GM23338 (cell line): ENCODE measurements at regions not wholly inside any gene's neighbourhood (a gene's known extent, or its start where the extent isn't known, plus 50 kb on each side); places are given as distances from the start of the nearest gene placed in this dataset.

ENCODE experiments used
- ATAC-seq: fragments of 200-7000 bp; cut with Tn5 transposase; 3 replicates; pipeline ENCODE4 v1.9.1; 2020
- DNase-seq: peaks from one replicate; pipeline ENCODE4 v3.0.0-alpha.2; 2015; ENCODE audit warnings: low spot score
- H2AFZ ChIP-seq: fragments of 200-600 bp; sonication (generic); 2 replicates; pipeline ENCODE4 v1.8.0; 2016; ENCODE audit warnings: antibody characterized with exemption, mild to moderate bottlenecking, moderate library complexity
- H3F3A ChIP-seq: fragments of 200-600 bp; sonication (generic); replicated peaks from 2 replicates; pipeline ENCODE4 v1.8.0; 2017; ENCODE audit warnings: antibody characterized with exemption, mixed run types, low read depth
- H3K27ac ChIP-seq: fragments of 200-600 bp; sonication (generic); 2 replicates; pipeline ENCODE4 v1.6.1; 2016; ENCODE audit warnings: low read depth
- H3K27me3 ChIP-seq: fragments of 200-600 bp; sonication (generic); 2 replicates; pipeline ENCODE4 v1.8.0; 2016; ENCODE audit warnings: mild to moderate bottlenecking, mixed run types, moderate library complexity; ENCODE audit not compliant: insufficient read depth
- H3K36me3 ChIP-seq: fragments of 200-600 bp; sonication (generic); 2 replicates; pipeline ENCODE4 v1.8.0; 2016; ENCODE audit warnings: mild to moderate bottlenecking; ENCODE audit not compliant: insufficient read depth
- H3K4me1 ChIP-seq: fragments of 200-600 bp; sonication (generic); 2 replicates; pipeline ENCODE4 v1.8.0; 2016; ENCODE audit warnings: mild to moderate bottlenecking, moderate library complexity; ENCODE audit not compliant: insufficient read depth
- H3K4me2 ChIP-seq: fragments of 200-600 bp; sonication (generic); 2 replicates; pipeline ENCODE4 v1.7.1; 2017; ENCODE audit warnings: mixed run types
- H3K4me3 ChIP-seq: fragments of 200-600 bp; sonication (generic); 2 replicates; pipeline ENCODE4 v1.6.1; 2016; ENCODE audit warnings: mixed run types
- H3K79me2 ChIP-seq: fragments of 200-600 bp; sonication (generic); replicated peaks from 2 replicates; pipeline ENCODE4 v1.8.0; 2017; ENCODE audit warnings: mild to moderate bottlenecking; ENCODE audit not compliant: insufficient read depth
- H3K9me2 ChIP-seq: fragments of 200-600 bp; sonication (generic); 2 replicates; pipeline ENCODE4 v1.8.0; 2017; ENCODE audit not compliant: insufficient read depth
- H4K20me1 ChIP-seq: fragments of 200-600 bp; sonication (generic); replicated peaks from 2 replicates; pipeline ENCODE4 v1.8.0; 2017; ENCODE audit warnings: mild to moderate bottlenecking; ENCODE audit not compliant: insufficient read depth
- H3K27ac Mint-ChIP-seq: 2 replicates; pipeline ENCODE4 v1.8.0; 2020; ENCODE audit warnings: inconsistent platforms, mild to moderate bottlenecking, moderate library complexity, mixed read lengths
- H3K27me3 Mint-ChIP-seq: 3 replicates; pipeline ENCODE4 v1.8.0; 2022; ENCODE audit warnings: low read depth, mild to moderate bottlenecking, moderate library complexity, mixed read lengths, inconsistent platforms; ENCODE audit not compliant: insufficient read depth, poor library complexity
- H3K36me3 Mint-ChIP-seq: 3 replicates; pipeline ENCODE4 v1.8.0; 2021; ENCODE audit warnings: low read depth, mild to moderate bottlenecking, inconsistent platforms, moderate library complexity, mixed read lengths
- H3K4me1 Mint-ChIP-seq: 3 replicates; pipeline ENCODE4 v1.8.0; 2020; ENCODE audit warnings: mild to moderate bottlenecking, inconsistent platforms, mixed read lengths
- H3K4me3 Mint-ChIP-seq: 3 replicates; pipeline ENCODE4 v1.8.0; 2021; ENCODE audit warnings: moderate library complexity, mild to moderate bottlenecking, inconsistent platforms, mixed read lengths
- H3K9me3 Mint-ChIP-seq: 3 replicates; pipeline ENCODE4 v1.8.0; 2020; ENCODE audit warnings: moderate library complexity, mild to moderate bottlenecking, inconsistent platforms, mixed read lengths
- EZH2 ChIP-seq: fragments of 200-600 bp; sonication (generic); IDR thresholded peaks from one replicate; pipeline ENCODE4 v1.8.0; 2017; ENCODE audit warnings: antibody characterized with exemption, mild to moderate bottlenecking, low read depth; ENCODE audit not compliant: unreplicated experiment
- EZH2phosphoT487 ChIP-seq: fragments of 200-600 bp; sonication (generic); IDR thresholded peaks from one replicate; pipeline ENCODE4 v1.8.1; 2018; ENCODE audit warnings: antibody characterized with exemption; ENCODE audit not compliant: unreplicated experiment
- JUNB ChIP-seq: IDR thresholded peaks from one replicate; pipeline ENCODE4 v1.6.1; 2016; ENCODE audit warnings: antibody characterized with exemption; ENCODE audit not compliant: unreplicated experiment
- NANOG ChIP-seq: IDR thresholded peaks from 2 replicates; pipeline ENCODE4 v1.6.1; 2016; ENCODE audit warnings: antibody characterized with exemption, borderline replicate concordance
- POLR2AphosphoS5 ChIP-seq: IDR thresholded peaks from 2 replicates; pipeline ENCODE4 v1.6.1; 2016; ENCODE audit warnings: antibody characterized with exemption, low read depth
- STAT1 ChIP-seq: IDR thresholded peaks from one replicate; pipeline ENCODE4 v1.6.1; 2016; ENCODE audit warnings: antibody characterized with exemption; ENCODE audit not compliant: unreplicated experiment
- ZNF114 ChIP-seq: fragments of 250-450 bp; sonication (Bioruptor Pico); IDR thresholded peaks from 2 replicates; pipeline ENCODE4 v1.5.0; 2020; ENCODE audit warnings: mild to moderate bottlenecking, moderate library complexity
- ZNF331 ChIP-seq: fragments of 250-450 bp; sonication (Bioruptor Pico); IDR thresholded peaks from 2 replicates; pipeline ENCODE4 v1.5.0; 2020; ENCODE audit warnings: low read depth, mild to moderate bottlenecking, moderate library complexity
- TF ChIP-seq, protein P1 (sequence below): IDR thresholded peaks from 2 replicates; pipeline ENCODE4 v1.6.1; 2016; ENCODE audit warnings: antibody characterized with exemption
- TF ChIP-seq, protein P2 (sequence below): IDR thresholded peaks from one replicate; pipeline ENCODE4 v1.6.1; 2018; ENCODE audit warnings: antibody characterized with exemption; ENCODE audit not compliant: unreplicated experiment
- TF ChIP-seq, protein P3 (sequence below), 2 experiments: fragments of 200-600 bp in 1 of 2; sonication (generic) in 1 of 2; conservative IDR thresholded peaks; 2 replicates each; pipeline versions ENCODE4 v1.5.1 to v1.6.1; 2016 to 2017; ENCODE audit warnings: antibody characterized with exemption in 2 of 2, low read depth in 2 of 2, mild to moderate bottlenecking in 2 of 2, moderate library complexity in 1 of 2

DNA sequence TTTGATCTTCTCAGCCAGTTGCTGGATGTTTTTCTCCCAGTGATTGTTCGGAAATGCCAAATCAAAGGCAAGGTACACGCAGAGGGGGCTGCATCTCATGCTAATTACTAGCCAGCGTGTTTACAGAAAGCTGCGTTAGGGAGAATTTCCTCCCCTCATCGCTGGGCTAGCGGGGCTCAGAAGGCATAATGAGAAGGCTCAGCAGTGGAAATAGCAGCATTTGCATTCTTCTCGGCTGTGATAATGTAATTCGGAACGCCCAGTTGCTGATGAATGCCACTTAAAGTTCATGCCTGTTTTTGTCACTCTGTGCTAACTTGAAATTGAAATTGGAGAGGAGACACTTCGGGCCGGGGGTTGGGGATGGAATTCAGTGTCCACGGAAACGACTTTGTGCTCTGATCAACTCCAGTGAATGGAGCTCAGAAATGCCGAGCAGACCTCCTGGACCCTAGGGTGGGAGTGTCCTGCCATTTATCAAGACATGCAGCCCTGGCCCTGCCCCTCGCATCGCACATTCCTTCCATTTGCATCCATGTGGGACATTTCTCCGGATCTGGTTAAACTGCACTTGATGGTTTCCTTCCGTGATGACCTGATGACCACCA is 313.4 kb upstream of the C1orf174 start:
- no peaks in the 10 kb centered on the region for H3K4me1 ChIP-seq
- no peaks in the 10 kb centered on the region for H3K79me2 ChIP-seq
- Mint-ChIP-seq H3K4me3 (no peak overlapping the region), H3K4me1 (no peaks in the 10 kb centered on the region), H3K36me3 (peaks cover 34% of the 10 kb centered on the region), H3K9me3 (peaks cover 96% of the 10 kb centered on the region), H3K27ac (no peak overlapping the region), H3K27me3 (peaks cover 2% of the 10 kb centered on the region)
- no peak overlapping the region for H3K4me2 ChIP-seq
- ATAC-seq (no peak), DNase-seq (no peak)
- H4K20me1 ChIP-seq: no peaks in the 10 kb centered on the region
- no peaks in the 10 kb centered on the region for H3K36me3 ChIP-seq
- TF ChIP-seq, protein P1, sequence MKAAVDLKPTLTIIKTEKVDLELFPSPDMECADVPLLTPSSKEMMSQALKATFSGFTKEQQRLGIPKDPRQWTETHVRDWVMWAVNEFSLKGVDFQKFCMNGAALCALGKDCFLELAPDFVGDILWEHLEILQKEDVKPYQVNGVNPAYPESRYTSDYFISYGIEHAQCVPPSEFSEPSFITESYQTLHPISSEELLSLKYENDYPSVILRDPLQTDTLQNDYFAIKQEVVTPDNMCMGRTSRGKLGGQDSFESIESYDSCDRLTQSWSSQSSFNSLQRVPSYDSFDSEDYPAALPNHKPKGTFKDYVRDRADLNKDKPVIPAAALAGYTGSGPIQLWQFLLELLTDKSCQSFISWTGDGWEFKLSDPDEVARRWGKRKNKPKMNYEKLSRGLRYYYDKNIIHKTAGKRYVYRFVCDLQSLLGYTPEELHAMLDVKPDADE: no peak
- no peak for TF ChIP-seq STAT1
- no peak for TF ChIP-seq NANOG
- no peak for TF ChIP-seq EZH2phosphoT487
- no peak for TF ChIP-seq JUNB
- TF ChIP-seq ZNF331 (CRISPR knock-in tag): no peak
- TF ChIP-seq EZH2: no peak
- H3K27ac ChIP-seq: no peak overlapping the region
- no peaks in the 10 kb centered on the region for H3K27me3 ChIP-seq
- H3K4me3 ChIP-seq: no peak overlapping the region
- H3K9me2 ChIP-seq: no peaks in the 10 kb centered on the region
- no peaks in the 10 kb centered on the region for H3F3A ChIP-seq
- no peak overlapping the region for H2AFZ ChIP-seq

DNA sequence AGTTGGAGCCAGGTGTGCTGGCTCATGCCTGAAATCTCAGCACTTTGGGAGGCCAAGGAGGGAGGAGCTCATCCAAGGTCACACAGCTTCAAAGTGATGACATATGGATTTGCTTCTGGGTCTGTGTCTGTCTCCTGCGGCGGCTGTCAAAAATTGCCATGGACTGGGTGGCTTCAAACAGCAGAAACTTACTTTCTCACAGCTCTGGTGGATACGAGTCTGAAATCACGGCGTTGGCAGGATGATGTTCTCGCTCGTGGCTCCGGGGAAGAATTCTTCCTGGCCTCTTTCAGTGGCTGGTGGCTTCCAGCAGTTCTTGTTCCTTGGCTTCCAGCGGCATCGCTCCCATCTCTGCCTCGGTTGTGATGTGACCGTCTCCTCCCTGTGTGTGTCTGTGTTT is 314.8 kb upstream of the C1orf174 start:
- no peaks in the 10 kb centered on the region for H3K4me1 ChIP-seq
- ATAC-seq (no peak), DNase-seq (no peak)
- Mint-ChIP-seq H3K27me3 (peaks cover 7% of the 10 kb centered on the region), H3K4me3 (no peak overlapping the region), H3K36me3 (peaks cover 29% of the 10 kb centered on the region), H3K9me3 (peaks cover 96% of the 10 kb centered on the region), H3K27ac (no peak overlapping the region), H3K4me1 (no peaks in the 10 kb centered on the region)
- no peaks in the 10 kb centered on the region for H3K9me2 ChIP-seq
- no peak overlapping the region for H3K27ac ChIP-seq
- no peak overlapping the region for H3K4me3 ChIP-seq
- no peak overlapping the region for H3K4me2 ChIP-seq
- H3K27me3 ChIP-seq: no peaks in the 10 kb centered on the region
- H3F3A ChIP-seq: no peaks in the 10 kb centered on the region
- no peaks in the 10 kb centered on the region for H4K20me1 ChIP-seq
- H2AFZ ChIP-seq: no peak overlapping the region
- H3K79me2 ChIP-seq: no peaks in the 10 kb centered on the region
- no peaks in the 10 kb centered on the region for H3K36me3 ChIP-seq
- no peak for TF ChIP-seq ZNF331 (CRISPR knock-in tag)
- TF ChIP-seq ZNF114: no peak
- no peak for TF ChIP-seq EZH2phosphoT487
- no peak for TF ChIP-seq POLR2AphosphoS5
- TF ChIP-seq, protein P2, sequence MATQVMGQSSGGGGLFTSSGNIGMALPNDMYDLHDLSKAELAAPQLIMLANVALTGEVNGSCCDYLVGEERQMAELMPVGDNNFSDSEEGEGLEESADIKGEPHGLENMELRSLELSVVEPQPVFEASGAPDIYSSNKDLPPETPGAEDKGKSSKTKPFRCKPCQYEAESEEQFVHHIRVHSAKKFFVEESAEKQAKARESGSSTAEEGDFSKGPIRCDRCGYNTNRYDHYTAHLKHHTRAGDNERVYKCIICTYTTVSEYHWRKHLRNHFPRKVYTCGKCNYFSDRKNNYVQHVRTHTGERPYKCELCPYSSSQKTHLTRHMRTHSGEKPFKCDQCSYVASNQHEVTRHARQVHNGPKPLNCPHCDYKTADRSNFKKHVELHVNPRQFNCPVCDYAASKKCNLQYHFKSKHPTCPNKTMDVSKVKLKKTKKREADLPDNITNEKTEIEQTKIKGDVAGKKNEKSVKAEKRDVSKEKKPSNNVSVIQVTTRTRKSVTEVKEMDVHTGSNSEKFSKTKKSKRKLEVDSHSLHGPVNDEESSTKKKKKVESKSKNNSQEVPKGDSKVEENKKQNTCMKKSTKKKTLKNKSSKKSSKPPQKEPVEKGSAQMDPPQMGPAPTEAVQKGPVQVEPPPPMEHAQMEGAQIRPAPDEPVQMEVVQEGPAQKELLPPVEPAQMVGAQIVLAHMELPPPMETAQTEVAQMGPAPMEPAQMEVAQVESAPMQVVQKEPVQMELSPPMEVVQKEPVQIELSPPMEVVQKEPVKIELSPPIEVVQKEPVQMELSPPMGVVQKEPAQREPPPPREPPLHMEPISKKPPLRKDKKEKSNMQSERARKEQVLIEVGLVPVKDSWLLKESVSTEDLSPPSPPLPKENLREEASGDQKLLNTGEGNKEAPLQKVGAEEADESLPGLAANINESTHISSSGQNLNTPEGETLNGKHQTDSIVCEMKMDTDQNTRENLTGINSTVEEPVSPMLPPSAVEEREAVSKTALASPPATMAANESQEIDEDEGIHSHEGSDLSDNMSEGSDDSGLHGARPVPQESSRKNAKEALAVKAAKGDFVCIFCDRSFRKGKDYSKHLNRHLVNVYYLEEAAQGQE: no peak
- no peak for TF ChIP-seq NANOG
- TF ChIP-seq, protein P3, sequence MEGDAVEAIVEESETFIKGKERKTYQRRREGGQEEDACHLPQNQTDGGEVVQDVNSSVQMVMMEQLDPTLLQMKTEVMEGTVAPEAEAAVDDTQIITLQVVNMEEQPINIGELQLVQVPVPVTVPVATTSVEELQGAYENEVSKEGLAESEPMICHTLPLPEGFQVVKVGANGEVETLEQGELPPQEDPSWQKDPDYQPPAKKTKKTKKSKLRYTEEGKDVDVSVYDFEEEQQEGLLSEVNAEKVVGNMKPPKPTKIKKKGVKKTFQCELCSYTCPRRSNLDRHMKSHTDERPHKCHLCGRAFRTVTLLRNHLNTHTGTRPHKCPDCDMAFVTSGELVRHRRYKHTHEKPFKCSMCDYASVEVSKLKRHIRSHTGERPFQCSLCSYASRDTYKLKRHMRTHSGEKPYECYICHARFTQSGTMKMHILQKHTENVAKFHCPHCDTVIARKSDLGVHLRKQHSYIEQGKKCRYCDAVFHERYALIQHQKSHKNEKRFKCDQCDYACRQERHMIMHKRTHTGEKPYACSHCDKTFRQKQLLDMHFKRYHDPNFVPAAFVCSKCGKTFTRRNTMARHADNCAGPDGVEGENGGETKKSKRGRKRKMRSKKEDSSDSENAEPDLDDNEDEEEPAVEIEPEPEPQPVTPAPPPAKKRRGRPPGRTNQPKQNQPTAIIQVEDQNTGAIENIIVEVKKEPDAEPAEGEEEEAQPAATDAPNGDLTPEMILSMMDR (conservative IDR thresholded peaks at IDR 0.05; ENCODE audit: low read depth in 2 of 2): no peak
- no peak for TF ChIP-seq JUNB
